GM12864 (cell line): ENCODE measurements at regions not wholly inside any gene's neighbourhood (a gene's known extent, or its start where the extent isn't known, plus 50 kb on each side); places are given as distances from the start of the nearest gene placed in this dataset.

Experiments
- DNase-seq: peaks from one replicate; pipeline ENCODE4 v3.0.0-alpha.2; 2011; ENCODE audit warnings: low read depth
- H3K4me3 ChIP-seq: 2 replicates; pipeline ENCODE4 v1.5.1; 2011; ENCODE audit warnings: mild to moderate bottlenecking, low read depth, low read length, control low read depth
- TF ChIP-seq, protein P1 (sequence below): IDR thresholded peaks from 2 replicates; pipeline ENCODE4 v1.5.1; 2011; ENCODE audit warnings: low read depth, mild to moderate bottlenecking, moderate library complexity, low read length, control low read depth, inconsistent platforms; ENCODE audit errors: missing control alignments

DNA sequence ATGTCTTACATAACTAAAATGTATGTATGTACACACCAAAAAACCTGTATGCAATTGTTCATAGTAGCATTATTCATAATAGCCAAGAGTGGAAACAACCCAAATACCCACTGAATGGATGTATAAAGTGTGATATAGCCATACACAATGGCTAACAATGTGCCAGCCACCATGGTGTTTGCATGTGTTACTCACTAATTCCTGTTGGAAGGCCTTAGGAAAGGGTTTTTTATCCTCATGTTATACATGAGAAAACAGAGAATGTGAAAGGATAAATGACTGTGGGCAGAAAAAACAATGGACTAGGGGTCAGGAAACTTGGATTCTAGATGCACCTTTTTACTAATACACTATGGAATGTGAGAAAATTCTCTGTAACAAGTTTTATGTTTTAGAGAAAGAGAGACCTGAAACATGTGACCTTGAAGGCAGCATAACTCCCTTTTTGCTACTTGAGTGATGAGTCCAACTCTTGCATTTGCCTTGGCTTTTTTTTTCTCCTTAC, 55.7 kb downstream of the TIGD2 start:
- no peak overlapping the region for H3K4me3 ChIP-seq
- DNase-seq = no peak
- TF ChIP-seq, protein P1, sequence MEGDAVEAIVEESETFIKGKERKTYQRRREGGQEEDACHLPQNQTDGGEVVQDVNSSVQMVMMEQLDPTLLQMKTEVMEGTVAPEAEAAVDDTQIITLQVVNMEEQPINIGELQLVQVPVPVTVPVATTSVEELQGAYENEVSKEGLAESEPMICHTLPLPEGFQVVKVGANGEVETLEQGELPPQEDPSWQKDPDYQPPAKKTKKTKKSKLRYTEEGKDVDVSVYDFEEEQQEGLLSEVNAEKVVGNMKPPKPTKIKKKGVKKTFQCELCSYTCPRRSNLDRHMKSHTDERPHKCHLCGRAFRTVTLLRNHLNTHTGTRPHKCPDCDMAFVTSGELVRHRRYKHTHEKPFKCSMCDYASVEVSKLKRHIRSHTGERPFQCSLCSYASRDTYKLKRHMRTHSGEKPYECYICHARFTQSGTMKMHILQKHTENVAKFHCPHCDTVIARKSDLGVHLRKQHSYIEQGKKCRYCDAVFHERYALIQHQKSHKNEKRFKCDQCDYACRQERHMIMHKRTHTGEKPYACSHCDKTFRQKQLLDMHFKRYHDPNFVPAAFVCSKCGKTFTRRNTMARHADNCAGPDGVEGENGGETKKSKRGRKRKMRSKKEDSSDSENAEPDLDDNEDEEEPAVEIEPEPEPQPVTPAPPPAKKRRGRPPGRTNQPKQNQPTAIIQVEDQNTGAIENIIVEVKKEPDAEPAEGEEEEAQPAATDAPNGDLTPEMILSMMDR = no peak

- TF ChIP-seq, protein P1 = no peak
- H3K4me3 ChIP-seq = no peak overlapping the region
- no peak for DNase-seq
Measured at GRCh38 chr4:89171176-89171805, 60.0 kb downstream of the TIGD2 start.

DNA sequence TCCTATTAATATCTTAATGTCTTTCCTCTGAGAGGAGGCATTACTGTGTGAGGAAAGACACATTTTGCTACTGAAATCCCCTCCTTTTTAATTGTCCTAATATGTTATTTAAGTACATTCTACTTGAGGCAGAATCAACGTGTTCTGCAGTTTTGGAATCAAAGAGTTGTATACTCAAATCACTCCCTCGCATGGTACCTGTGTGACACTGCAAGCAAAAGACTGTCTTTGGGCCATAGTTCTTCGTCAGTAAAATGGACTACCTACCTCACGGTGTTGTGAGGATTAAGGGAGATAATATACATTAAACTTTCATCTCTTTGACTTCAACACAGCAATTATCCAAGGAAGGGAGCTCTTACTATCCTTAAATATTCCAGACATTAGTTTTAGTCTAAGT, 61.5 kb downstream of the TIGD2 start:
- no peak for DNase-seq
- TF ChIP-seq, protein P1 = peak; percentile 13

GRCh38 chr4:89173336-89174090, 62.2 kb downstream of the TIGD2 start:
- no peak overlapping the region for H3K4me3 ChIP-seq
- no peak for DNase-seq
- TF ChIP-seq, protein P1 = no peak

More for the DNA sequence above, 61.5 kb downstream of the TIGD2 start:
- no peak overlapping the region for H3K4me3 ChIP-seq

- no peak for DNase-seq
- TF ChIP-seq, protein P1 = no peak
- no peak overlapping the region for H3K4me3 ChIP-seq
Measured at GRCh38 chr4:89174784-89175183, 63.5 kb downstream of the TIGD2 start.

DNA sequence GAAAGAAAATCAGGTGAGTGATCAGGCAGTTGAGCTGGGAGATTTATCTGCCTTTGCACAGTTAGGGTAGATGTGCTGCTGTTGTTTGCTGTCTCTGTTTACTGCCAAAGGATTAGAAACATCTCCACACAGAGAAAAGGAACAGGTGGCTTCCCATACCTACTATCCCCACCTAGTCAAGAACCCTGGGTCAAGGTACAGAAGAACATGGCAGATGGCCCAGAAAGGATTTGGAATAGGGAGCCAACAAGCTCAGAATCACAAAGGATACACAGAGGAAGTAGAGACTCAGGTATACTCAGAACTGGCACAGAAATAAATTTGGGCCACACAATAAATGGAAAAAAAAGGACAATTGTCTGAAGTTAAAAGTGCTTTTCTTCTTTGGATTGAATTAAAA, 64.3 kb downstream of the TIGD2 start:
- no peak overlapping the region for H3K4me3 ChIP-seq
- no peak for DNase-seq
- TF ChIP-seq, protein P1 = no peak

- no peak overlapping the region for H3K4me3 ChIP-seq
- DNase-seq = no peak
- TF ChIP-seq, protein P1 = no peak
Measured at GRCh38 chr4:89177807-89178206, 66.5 kb downstream of the TIGD2 start.
